ENCODE measurements at regions not wholly inside any gene's neighbourhood (a gene's known extent, or its start where the extent isn't known, plus 50 kb on each side); places are given as distances from the start of the nearest gene placed in this dataset.

DNA sequence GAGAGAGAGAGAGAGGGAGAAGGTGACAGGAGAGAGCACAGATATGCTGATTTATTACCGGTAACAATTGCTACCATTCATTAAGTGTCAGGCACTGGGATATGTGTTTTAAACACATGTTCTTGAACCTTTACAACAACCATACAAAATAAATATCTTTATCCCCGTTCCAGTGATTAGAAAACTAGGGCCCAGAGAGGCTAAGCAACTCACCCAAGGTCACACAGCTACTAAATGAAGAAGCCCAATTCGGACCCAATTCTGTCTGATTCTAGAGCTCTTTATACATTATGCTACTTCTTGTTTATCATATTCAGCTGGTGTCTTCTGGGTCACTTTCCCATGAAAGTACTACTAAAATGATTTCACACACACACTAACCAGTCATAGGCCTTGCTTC lies 154.0 kb upstream of the RAG2 start:
- no peaks in the 10 kb centered on the region for H3K9me3 ChIP-seq
- H3K4me3 ChIP-seq, result no peak overlapping the region
- no peaks in the 10 kb centered on the region for H3K4me1 ChIP-seq
- DNase-seq (no peak), ATAC-seq (no peak)
- H3K36me3 ChIP-seq, result no peaks in the 10 kb centered on the region
- TF ChIP-seq, protein P1, sequence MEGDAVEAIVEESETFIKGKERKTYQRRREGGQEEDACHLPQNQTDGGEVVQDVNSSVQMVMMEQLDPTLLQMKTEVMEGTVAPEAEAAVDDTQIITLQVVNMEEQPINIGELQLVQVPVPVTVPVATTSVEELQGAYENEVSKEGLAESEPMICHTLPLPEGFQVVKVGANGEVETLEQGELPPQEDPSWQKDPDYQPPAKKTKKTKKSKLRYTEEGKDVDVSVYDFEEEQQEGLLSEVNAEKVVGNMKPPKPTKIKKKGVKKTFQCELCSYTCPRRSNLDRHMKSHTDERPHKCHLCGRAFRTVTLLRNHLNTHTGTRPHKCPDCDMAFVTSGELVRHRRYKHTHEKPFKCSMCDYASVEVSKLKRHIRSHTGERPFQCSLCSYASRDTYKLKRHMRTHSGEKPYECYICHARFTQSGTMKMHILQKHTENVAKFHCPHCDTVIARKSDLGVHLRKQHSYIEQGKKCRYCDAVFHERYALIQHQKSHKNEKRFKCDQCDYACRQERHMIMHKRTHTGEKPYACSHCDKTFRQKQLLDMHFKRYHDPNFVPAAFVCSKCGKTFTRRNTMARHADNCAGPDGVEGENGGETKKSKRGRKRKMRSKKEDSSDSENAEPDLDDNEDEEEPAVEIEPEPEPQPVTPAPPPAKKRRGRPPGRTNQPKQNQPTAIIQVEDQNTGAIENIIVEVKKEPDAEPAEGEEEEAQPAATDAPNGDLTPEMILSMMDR (IDR thresholded peaks at IDR 0.05), result no peak
- peaks cover 0 to 26% (median 4%) of the 10 kb centered on the region in 7 donors for H3K27me3 ChIP-seq
- WGBS, 2 donors, result 68 to 70% methylated on average over 3 of the region's 3 CpGs
- intact Hi-C loops (cut with DNase I), result loop anchor here in 1 of 10 donors (5.0 kb wide), 1 partner anchor 190 kb away; no protein-coding TSS in a partner anchor
- H3K27ac ChIP-seq, result no peak overlapping the region

DNA sequence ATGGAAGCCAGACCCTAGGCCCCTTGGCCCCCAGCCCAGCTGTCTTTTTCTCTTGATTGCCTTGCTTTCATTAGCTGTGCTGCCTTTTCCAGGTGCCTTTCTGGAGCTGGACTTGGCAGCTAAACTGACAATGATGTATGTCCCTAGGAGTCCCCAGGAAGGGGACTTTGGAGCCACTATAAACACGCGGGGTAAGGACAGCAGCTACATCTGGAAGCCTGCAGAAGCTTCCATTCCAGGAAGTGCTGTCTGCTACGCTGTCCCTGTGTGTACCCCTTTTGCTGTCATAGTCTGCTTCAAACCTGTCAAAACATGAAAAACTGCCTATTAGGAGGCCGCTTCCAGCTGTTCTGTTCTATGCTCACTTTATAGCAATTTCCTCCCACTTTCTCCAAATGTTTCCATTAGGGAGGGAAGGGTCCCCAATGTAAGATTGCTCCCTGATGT lies 153.3 kb upstream of the RAG2 start:
- intact Hi-C loops (cut with DNase I), result loop anchor here in 1 of 10 donors (5.0 kb wide), 1 partner anchor 189 kb away; no protein-coding TSS in a partner anchor
- Histone ChIP-seq H3K27me3 (peaks cover 0 to 26% (median 4%) of the 10 kb centered on the region in 7 donors), H3K27ac (no peak overlapping the region), H3K4me3 (no peak overlapping the region), H3K4me1 (no peaks in the 10 kb centered on the region), H3K36me3 (no peaks in the 10 kb centered on the region), H3K9me3 (no peaks in the 10 kb centered on the region)
- ATAC-seq (no peak), DNase-seq (no peak)
- TF ChIP-seq, protein P1 (IDR thresholded peaks at IDR 0.05), result no peak
- 40 to 42% methylated on average over 4 of the region's 4 CpGs for WGBS, 2 donors

DNA sequence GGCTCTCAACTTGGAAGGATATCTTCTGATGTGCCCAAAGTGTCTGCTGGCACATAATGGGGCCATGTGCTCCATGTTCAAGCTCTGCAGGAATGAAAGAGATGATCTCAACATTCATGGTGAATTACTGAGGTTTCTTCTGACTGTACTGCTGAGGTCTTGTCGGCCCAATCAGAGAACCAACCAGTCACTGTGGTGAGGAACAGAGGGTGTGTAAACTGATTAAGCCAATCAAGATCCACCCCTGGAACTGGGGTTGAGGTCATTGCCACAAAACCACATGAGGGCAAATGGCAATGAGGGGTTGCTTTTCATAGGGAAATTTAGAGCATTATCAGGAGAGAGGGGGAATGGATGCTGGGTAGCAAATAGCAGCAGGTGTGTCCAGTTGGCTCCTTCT lies 152.3 kb upstream of the RAG2 start:
- 61 to 79% methylated on average over 1 of the region's 1 CpG for WGBS, 2 donors
- ATAC-seq, result no peak
- intact Hi-C loops (cut with DNase I), result loop anchor here in 1 of 10 donors (5.0 kb wide), 1 partner anchor 188 kb away; no protein-coding TSS in a partner anchor

DNA sequence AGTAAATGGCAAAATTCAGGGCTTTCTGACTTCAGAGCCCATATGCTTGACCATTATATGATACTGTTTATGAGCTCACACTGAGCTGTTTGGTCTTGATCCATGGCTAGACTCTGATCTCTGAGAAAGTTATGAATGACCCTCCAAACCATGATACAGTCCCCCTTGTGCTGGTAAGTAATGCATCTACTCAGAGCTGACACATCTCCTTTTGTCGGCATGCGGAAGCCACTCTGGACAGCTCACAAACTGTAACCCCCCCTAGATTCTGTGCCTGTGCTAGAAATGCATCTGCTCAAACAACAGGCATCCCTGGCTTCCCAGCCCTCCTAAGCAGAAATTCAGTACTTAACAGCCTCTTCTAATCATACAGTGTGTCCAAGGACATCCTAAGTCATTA lies 150.8 kb upstream of the RAG2 start:
- H3K27ac ChIP-seq, result no peak overlapping the region
- 61 to 75% methylated on average over 2 of the region's 2 CpGs for WGBS, 2 donors
- ATAC-seq (no peak), DNase-seq (no peak)
- H3K4me3 ChIP-seq, result no peak overlapping the region
- H3K9me3 ChIP-seq, result no peaks in the 10 kb centered on the region
- intact Hi-C loops (cut with DNase I), result loop anchor here in 7 of 10 donors (5.0 to 10.0 kb wide), 4 partner anchors 47 to 187 kb away; partner anchors contain the start of gene RAG1 (in 4 of the 7)
- TF ChIP-seq, protein P1 (IDR thresholded peaks at IDR 0.05), result no peak
- H3K4me1 ChIP-seq, result peaks cover 0 to 7% (median 0%) of the 10 kb centered on the region in 9 donors
- H3K36me3 ChIP-seq, result no peaks in the 10 kb centered on the region
- peaks cover 0 to 22% (median 6%) of the 10 kb centered on the region in 7 donors for H3K27me3 ChIP-seq

More for the DNA sequence above, 152.3 kb upstream of the RAG2 start:
- TF ChIP-seq, protein P1 (IDR thresholded peaks at IDR 0.05), result no peak
- Histone ChIP-seq H3K27ac (no peak overlapping the region), H3K27me3 (peaks cover 0 to 25% (median 6%) of the 10 kb centered on the region in 7 donors), H3K4me1 (no peaks in the 10 kb centered on the region), H3K36me3 (no peaks in the 10 kb centered on the region), H3K4me3 (no peak overlapping the region), H3K9me3 (no peaks in the 10 kb centered on the region)
- no peak for DNase-seq

All from heart right ventricle (tissue), 16 donors.